ENCODE measurements at regions not wholly inside any gene's neighbourhood (a gene's known extent, or its start where the extent isn't known, plus 50 kb on each side); places are given as distances from the start of the nearest gene placed in this dataset.
"Not testable (repeated sequence)": the region's sequence is repeated elsewhere in the genome, so short reads cannot be mapped to it uniquely, and the experiment has no call there.

- DNase-seq (ENCODE audit: low read depth in 2 of 2) = no peak
Measured at GRCh38 chr10:22824984-22825383, 102.9 kb upstream of the ARMC3 start.

- DNase-seq (ENCODE audit: low read depth in 2 of 2) = no peak
Measured at GRCh38 chr10:22824520-22824919, 103.3 kb upstream of the ARMC3 start.

- peak; percentile 65 to 69 for DNase-seq (ENCODE audit: low read depth in 2 of 2)
Measured at GRCh38 chr10:22823109-22823508, 104.7 kb upstream of the ARMC3 start.

GRCh38 chr10:22821921-22822320 lies 105.9 kb upstream of the ARMC3 start:
- not testable (repeated sequence) for DNase-seq (ENCODE audit: low read depth in 2 of 2)

GRCh38 chr10:22821501-22821900 lies 106.4 kb upstream of the ARMC3 start:
- DNase-seq (ENCODE audit: low read depth in 2 of 2) = peak; percentile 73 to 82

- DNase-seq (ENCODE audit: low read depth in 2 of 2) = peak in 1 of 2 experiments; percentile 50
Measured at GRCh38 chr10:22816298-22816653, 101.9 kb upstream of the PIP4K2A start.

GRCh38 chr10:22810643-22811465 lies 96.5 kb upstream of the PIP4K2A start:
- DNase-seq (ENCODE audit: low read depth in 2 of 2) = no peak

GRCh38 chr10:22807238-22807637 lies 92.9 kb upstream of the PIP4K2A start:
- DNase-seq (ENCODE audit: low read depth in 2 of 2) = no peak

GRCh38 chr10:22805304-22805703 lies 90.9 kb upstream of the PIP4K2A start:
- no peak for DNase-seq (ENCODE audit: low read depth in 2 of 2)

GRCh38 chr10:22803261-22803885 lies 89.0 kb upstream of the PIP4K2A start:
- peak; percentile 93 to 95 for DNase-seq (ENCODE audit: low read depth in 2 of 2)

GRCh38 chr10:22801785-22802184 lies 87.4 kb upstream of the PIP4K2A start:
- no peak for DNase-seq (ENCODE audit: low read depth in 2 of 2)

GRCh38 chr10:22797796-22798195 lies 83.4 kb upstream of the PIP4K2A start:
- not testable (repeated sequence) for DNase-seq (ENCODE audit: low read depth in 2 of 2)

- no peak for DNase-seq (ENCODE audit: low read depth in 2 of 2)
Measured at GRCh38 chr10:22795546-22795945, 81.2 kb upstream of the PIP4K2A start.

- no peak for DNase-seq (ENCODE audit: low read depth in 2 of 2)
Measured at GRCh38 chr10:22792161-22792560, 77.8 kb upstream of the PIP4K2A start.

GRCh38 chr10:22791665-22792064 lies 77.3 kb upstream of the PIP4K2A start:
- no peak for DNase-seq (ENCODE audit: low read depth in 2 of 2)

GRCh38 chr10:22784668-22785067 lies 70.3 kb upstream of the PIP4K2A start:
- DNase-seq (ENCODE audit: low read depth in 2 of 2) = no peak

- DNase-seq (ENCODE audit: low read depth in 2 of 2) = no peak
Measured at GRCh38 chr10:22783807-22784206, 69.4 kb upstream of the PIP4K2A start.

GRCh38 chr10:22780474-22780885 lies 66.1 kb upstream of the PIP4K2A start:
- DNase-seq (ENCODE audit: low read depth in 2 of 2) = no peak

- no peak for DNase-seq (ENCODE audit: low read depth in 2 of 2)
Measured at GRCh38 chr10:22779331-22780019, 65.1 kb upstream of the PIP4K2A start.

GRCh38 chr10:22774102-22774501 lies 59.7 kb upstream of the PIP4K2A start:
- no peak for DNase-seq (ENCODE audit: low read depth in 2 of 2)

- DNase-seq (ENCODE audit: low read depth in 2 of 2) = not testable (repeated sequence)
Measured at GRCh38 chr10:22771631-22772030, 57.3 kb upstream of the PIP4K2A start.

- no peak for DNase-seq (ENCODE audit: low read depth in 2 of 2)
Measured at GRCh38 chr10:22770270-22770669, 55.9 kb upstream of the PIP4K2A start.

- no peak for DNase-seq (ENCODE audit: low read depth in 2 of 2)
Measured at GRCh38 chr10:22767859-22768258, 53.5 kb upstream of the PIP4K2A start.

All from fibroblast of skin of left biceps (primary cell).